ENCODE measurements at regions not wholly inside any gene's neighbourhood (a gene's known extent, or its start where the extent isn't known, plus 50 kb on each side); places are given as distances from the start of the nearest gene placed in this dataset.
"Not testable (repeated sequence)": the region's sequence is repeated elsewhere in the genome, so short reads cannot be mapped to it uniquely, and the experiment has no call there.

- no peak for DNase-seq
- no peak for TF ChIP-seq POLR2A (IDR thresholded peaks at IDR 0.05; ENCODE audit: low read length)
- no peak for TF ChIP-seq GATA1 (IDR thresholded peaks at IDR 0.05; ENCODE audit: low read depth, low read length)
Measured at GRCh38 chr5:62937661-62938558, 359.3 kb downstream of the LRRC70 start.

- DNase-seq, result no peak
- no peak for TF ChIP-seq GATA1 (IDR thresholded peaks at IDR 0.05; ENCODE audit: low read depth, low read length)
- no peak for TF ChIP-seq POLR2A (IDR thresholded peaks at IDR 0.05; ENCODE audit: low read length)
Measured at GRCh38 chr5:62935660-62936059, 357.0 kb downstream of the LRRC70 start.

- TF ChIP-seq POLR2A (IDR thresholded peaks at IDR 0.05; ENCODE audit: low read length) (no peak), GATA1 (IDR thresholded peaks at IDR 0.05; ENCODE audit: low read depth, low read length) (no peak)
- DNase-seq, result no peak
Measured at GRCh38 chr5:62934319-62934718, 355.7 kb downstream of the LRRC70 start.

- TF ChIP-seq POLR2A (IDR thresholded peaks at IDR 0.05; ENCODE audit: low read length) (no peak), GATA1 (IDR thresholded peaks at IDR 0.05; ENCODE audit: low read depth, low read length) (no peak)
Measured at GRCh38 chr5:62933261-62933660, 354.6 kb downstream of the LRRC70 start.

GRCh38 chr5:62931153-62931950, 352.7 kb downstream of the LRRC70 start:
- no peak for DNase-seq
- no peak for TF ChIP-seq GATA1 (IDR thresholded peaks at IDR 0.05; ENCODE audit: low read depth, low read length)
- TF ChIP-seq POLR2A (IDR thresholded peaks at IDR 0.05; ENCODE audit: low read length), result no peak

More at GRCh38 chr5:62933261-62933660, 354.6 kb downstream of the LRRC70 start:
- no peak for DNase-seq

GRCh38 chr5:62922191-62922590, 343.6 kb downstream of the LRRC70 start:
- DNase-seq, result no peak
- no peak for TF ChIP-seq GATA1 (IDR thresholded peaks at IDR 0.05; ENCODE audit: low read depth, low read length)
- no peak for TF ChIP-seq POLR2A (IDR thresholded peaks at IDR 0.05; ENCODE audit: low read length)

- DNase-seq, result no peak
- TF ChIP-seq GATA1 (IDR thresholded peaks at IDR 0.05; ENCODE audit: low read depth, low read length), result no peak
- TF ChIP-seq POLR2A (IDR thresholded peaks at IDR 0.05; ENCODE audit: low read length), result no peak
Measured at GRCh38 chr5:62920856-62921255, 342.2 kb downstream of the LRRC70 start.

GRCh38 chr5:62909326-62909725, 330.7 kb downstream of the LRRC70 start:
- no peak for DNase-seq

GRCh38 chr5:62902126-62902525, 323.5 kb downstream of the LRRC70 start:
- no peak for DNase-seq
- TF ChIP-seq GATA1 (IDR thresholded peaks at IDR 0.05; ENCODE audit: low read depth, low read length) (no peak), POLR2A (IDR thresholded peaks at IDR 0.05; ENCODE audit: low read length) (no peak)

More at GRCh38 chr5:62909326-62909725, 330.7 kb downstream of the LRRC70 start:
- TF ChIP-seq GATA1 (IDR thresholded peaks at IDR 0.05; ENCODE audit: low read depth, low read length) (no peak), POLR2A (IDR thresholded peaks at IDR 0.05; ENCODE audit: low read length) (no peak)

- TF ChIP-seq GATA1 (IDR thresholded peaks at IDR 0.05; ENCODE audit: low read depth, low read length), result no peak
- no peak for DNase-seq
Measured at GRCh38 chr5:62900976-62901375, 322.4 kb downstream of the LRRC70 start.

GRCh38 chr5:62896121-62896893, 317.7 kb downstream of the LRRC70 start:
- no peak for TF ChIP-seq GATA1 (IDR thresholded peaks at IDR 0.05; ENCODE audit: low read depth, low read length)
- no peak for DNase-seq

GRCh38 chr5:62886603-62887315, 308.1 kb downstream of the LRRC70 start:
- DNase-seq, result no peak
- TF ChIP-seq POLR2A (IDR thresholded peaks at IDR 0.05; ENCODE audit: low read length) (no peak), GATA1 (IDR thresholded peaks at IDR 0.05; ENCODE audit: low read depth, low read length) (no peak)

GRCh38 chr5:62837330-62837729, 258.7 kb downstream of the LRRC70 start:
- DNase-seq, result not testable (repeated sequence)
